PFSK-1 (cell line): ENCODE measurements at regions not wholly inside any gene's neighbourhood (a gene's known extent, or its start where the extent isn't known, plus 50 kb on each side); places are given as distances from the start of the nearest gene placed in this dataset.

ENCODE experiments used
- FOXP2 ChIP-seq: optimal IDR thresholded peaks from 2 replicates; pipeline ENCODE3; 2011; ENCODE audit warnings: borderline replicate concordance, control low read depth, inconsistent platforms; ENCODE audit not compliant: insufficient read depth; ENCODE audit errors: extremely low read length, extremely low read depth
- POLR2AphosphoS5 ChIP-seq: IDR thresholded peaks from 2 replicates; pipeline ENCODE4 v1.6.1; 2012; ENCODE audit warnings: low read depth, mild to moderate bottlenecking, control low read depth, low read length, moderate library complexity
- SIN3A ChIP-seq: IDR thresholded peaks from 2 replicates; pipeline ENCODE4 v1.6.1; 2012; ENCODE audit warnings: mild to moderate bottlenecking, low read length, moderate library complexity, borderline replicate concordance; ENCODE audit not compliant: insufficient read depth
- TAF1 ChIP-seq: IDR thresholded peaks from 2 replicates; pipeline ENCODE4 v1.6.1; 2012; ENCODE audit warnings: low read length, control low read depth, borderline replicate concordance; ENCODE audit not compliant: insufficient read depth
- TF ChIP-seq, protein P1 (sequence below), 2 experiments: IDR thresholded peaks; 2 replicates each; pipeline versions ENCODE4 v1.6.1 to v1.8.0; 2011 to 2012; ENCODE audit warnings: low read depth in 2 of 2, low read length in 2 of 2, control low read depth in 1 of 2, inconsistent platforms in 1 of 2, mild to moderate bottlenecking in 1 of 2, moderate library complexity in 1 of 2; ENCODE audit not compliant: insufficient read depth in 1 of 2

DNA sequence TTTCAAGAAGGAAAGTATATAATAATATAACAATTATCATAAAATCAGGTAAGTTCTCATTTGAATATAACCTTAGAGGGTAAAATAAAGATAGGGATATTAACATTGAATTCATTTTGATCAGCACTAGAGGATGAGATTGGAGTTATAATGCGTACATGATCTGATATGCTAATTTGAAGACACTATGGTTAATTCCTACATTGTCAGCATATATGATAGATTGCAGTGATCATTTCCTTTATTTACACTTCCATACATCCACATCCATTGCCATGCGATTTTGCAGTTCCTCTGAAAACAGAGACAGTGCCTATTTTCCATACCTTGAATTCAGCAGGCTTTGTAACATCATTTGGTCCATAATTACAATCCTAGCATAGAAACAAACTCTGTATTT is 519.2 kb downstream of the CCDC85A start:
- no peak for TF ChIP-seq POLR2AphosphoS5
- no peak for TF ChIP-seq SIN3A
- TF ChIP-seq TAF1 = no peak
- TF ChIP-seq, protein P1, sequence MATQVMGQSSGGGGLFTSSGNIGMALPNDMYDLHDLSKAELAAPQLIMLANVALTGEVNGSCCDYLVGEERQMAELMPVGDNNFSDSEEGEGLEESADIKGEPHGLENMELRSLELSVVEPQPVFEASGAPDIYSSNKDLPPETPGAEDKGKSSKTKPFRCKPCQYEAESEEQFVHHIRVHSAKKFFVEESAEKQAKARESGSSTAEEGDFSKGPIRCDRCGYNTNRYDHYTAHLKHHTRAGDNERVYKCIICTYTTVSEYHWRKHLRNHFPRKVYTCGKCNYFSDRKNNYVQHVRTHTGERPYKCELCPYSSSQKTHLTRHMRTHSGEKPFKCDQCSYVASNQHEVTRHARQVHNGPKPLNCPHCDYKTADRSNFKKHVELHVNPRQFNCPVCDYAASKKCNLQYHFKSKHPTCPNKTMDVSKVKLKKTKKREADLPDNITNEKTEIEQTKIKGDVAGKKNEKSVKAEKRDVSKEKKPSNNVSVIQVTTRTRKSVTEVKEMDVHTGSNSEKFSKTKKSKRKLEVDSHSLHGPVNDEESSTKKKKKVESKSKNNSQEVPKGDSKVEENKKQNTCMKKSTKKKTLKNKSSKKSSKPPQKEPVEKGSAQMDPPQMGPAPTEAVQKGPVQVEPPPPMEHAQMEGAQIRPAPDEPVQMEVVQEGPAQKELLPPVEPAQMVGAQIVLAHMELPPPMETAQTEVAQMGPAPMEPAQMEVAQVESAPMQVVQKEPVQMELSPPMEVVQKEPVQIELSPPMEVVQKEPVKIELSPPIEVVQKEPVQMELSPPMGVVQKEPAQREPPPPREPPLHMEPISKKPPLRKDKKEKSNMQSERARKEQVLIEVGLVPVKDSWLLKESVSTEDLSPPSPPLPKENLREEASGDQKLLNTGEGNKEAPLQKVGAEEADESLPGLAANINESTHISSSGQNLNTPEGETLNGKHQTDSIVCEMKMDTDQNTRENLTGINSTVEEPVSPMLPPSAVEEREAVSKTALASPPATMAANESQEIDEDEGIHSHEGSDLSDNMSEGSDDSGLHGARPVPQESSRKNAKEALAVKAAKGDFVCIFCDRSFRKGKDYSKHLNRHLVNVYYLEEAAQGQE (IDR thresholded peaks at IDR 0.05; ENCODE audit: insufficient read depth in 1 of 2, low read depth in 2 of 2, low read length in 2 of 2) = no peak
- TF ChIP-seq FOXP2 = no peak

DNA sequence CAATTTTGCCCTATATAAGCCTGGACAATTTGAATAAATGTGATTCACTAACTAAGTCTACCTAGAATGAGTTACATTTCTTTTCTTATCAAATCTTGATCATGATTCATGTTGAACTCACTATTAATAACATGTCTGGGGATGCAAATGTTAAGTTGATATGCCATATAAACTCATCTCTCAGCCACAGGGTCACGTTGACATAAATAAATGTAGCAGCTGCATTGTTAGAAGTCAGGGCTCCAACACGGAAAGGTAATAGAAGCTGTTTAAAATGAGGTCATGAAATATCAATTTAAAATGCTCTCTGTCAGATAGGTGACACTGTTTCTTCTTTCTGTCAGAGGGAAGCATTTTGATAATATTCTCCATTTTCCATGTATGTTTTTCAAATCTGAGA is 521.9 kb downstream of the CCDC85A start:
- no peak for TF ChIP-seq TAF1

DNA sequence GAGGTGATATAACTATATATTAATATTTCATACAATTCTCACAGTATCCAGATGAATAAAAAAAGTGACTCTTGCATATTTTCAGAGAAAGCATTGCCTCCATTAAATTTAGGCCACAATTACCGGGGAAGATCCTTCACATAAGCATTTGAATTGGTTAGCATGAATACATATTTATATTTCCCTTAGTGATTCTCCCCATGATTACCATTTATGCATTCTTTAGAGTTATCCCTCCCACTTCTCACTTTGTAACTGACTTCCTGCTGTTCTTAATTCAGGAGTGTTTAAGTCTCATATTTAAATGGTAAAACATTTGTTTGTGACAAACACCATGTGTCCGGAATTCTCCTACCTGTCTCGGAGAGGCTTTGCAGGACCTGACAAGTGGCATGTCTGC is 523.4 kb downstream of the CCDC85A start:
- no peak for TF ChIP-seq SIN3A
- no peak for TF ChIP-seq FOXP2
- TF ChIP-seq, protein P1 (IDR thresholded peaks at IDR 0.05; ENCODE audit: insufficient read depth in 1 of 2, low read depth in 2 of 2, low read length in 2 of 2) = no peak
- no peak for TF ChIP-seq POLR2AphosphoS5

DNA sequence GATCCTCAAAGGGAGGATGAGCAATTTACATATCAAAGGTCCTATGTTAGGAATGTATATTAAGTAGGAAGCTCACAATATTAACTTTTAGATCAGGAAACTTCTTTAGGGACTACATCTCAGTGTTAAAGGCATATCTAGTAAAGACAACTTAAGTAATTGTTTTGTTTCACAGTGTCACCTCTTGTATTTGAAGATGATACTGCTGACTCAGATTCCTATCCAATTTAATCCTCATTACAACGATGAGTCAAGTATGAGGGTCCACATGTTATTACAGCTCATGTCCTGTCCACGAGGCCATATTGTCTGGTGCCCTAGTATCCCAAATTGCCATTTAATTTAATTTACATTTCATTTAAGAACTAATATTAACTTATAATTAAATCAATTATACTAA is 523.9 kb downstream of the CCDC85A start:
- TF ChIP-seq FOXP2 (no peak), SIN3A (no peak), POLR2AphosphoS5 (no peak), TAF1 (no peak)
- TF ChIP-seq, protein P1 (IDR thresholded peaks at IDR 0.05; ENCODE audit: insufficient read depth in 1 of 2, low read depth in 2 of 2, low read length in 2 of 2) = no peak

DNA sequence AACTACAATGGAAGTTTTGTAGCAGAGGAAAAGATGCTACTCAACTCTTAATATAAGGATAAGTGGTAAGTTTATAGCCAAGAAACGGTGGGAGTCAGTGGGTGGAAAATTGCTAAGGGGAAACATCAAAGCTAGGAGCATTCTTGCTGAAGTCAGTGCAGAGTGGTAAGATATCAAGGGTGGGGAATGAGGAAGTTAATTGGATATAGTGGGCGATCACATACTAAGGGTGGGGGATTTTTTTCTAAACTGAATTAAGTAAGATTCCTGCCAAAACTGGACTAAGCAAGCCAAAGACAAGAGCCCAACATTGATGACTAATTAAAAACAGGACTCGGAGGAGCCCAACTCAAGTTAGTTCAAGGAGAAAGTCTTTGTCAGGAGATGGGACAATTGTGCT is 525.4 kb downstream of the CCDC85A start:
- no peak for TF ChIP-seq POLR2AphosphoS5
- TF ChIP-seq SIN3A = no peak

DNA sequence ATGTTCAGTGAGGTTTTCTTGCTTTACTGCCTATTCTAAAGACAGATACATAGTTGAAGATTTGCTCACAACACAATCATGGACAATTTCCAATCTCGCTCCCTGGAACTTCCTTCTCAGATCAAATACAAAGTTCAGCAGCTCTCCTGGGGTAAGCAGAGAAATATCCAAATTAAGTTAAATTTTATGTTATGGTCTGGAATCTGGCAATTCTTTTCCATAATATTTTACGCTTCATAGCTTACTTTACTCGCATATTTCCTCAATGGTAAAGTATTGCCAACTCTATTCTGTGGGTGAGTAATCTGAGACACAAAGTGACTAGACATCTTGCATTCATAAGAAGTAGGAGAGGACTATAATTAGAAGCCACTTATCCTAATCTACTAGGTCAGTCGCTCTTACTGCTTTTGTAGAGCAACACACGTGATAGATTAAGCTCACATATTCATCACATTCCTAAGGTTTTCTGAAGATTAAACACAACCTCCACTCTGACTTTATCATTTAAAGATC is 529.4 kb downstream of the CCDC85A start:
- no peak for TF ChIP-seq FOXP2
- no peak for TF ChIP-seq POLR2AphosphoS5
- TF ChIP-seq, protein P1 (IDR thresholded peaks at IDR 0.05; ENCODE audit: insufficient read depth in 1 of 2, low read depth in 2 of 2, low read length in 2 of 2) = no peak
- no peak for TF ChIP-seq TAF1
- TF ChIP-seq SIN3A = no peak
